T-helper 1 cell treated with Interleukin-12 subunit alpha and Interleukin-12 subunit beta and Interleukin-4 antibody, amounts not matched to agents 30 ng/mL and 1 ng/mL, for 36 hours (primary cell): ENCODE measurements at regions not wholly inside any gene's neighbourhood (a gene's known extent, or its start where the extent isn't known, plus 50 kb on each side); places are given as distances from the start of the nearest gene placed in this dataset.

Experiments used
- intact Hi-C: fragments of 100-400 bp; cut with micrococcal nuclease; formaldehyde crosslinking; loops from one replicate; pipeline ENCODE4 v1.15.1; 2024

DNA sequence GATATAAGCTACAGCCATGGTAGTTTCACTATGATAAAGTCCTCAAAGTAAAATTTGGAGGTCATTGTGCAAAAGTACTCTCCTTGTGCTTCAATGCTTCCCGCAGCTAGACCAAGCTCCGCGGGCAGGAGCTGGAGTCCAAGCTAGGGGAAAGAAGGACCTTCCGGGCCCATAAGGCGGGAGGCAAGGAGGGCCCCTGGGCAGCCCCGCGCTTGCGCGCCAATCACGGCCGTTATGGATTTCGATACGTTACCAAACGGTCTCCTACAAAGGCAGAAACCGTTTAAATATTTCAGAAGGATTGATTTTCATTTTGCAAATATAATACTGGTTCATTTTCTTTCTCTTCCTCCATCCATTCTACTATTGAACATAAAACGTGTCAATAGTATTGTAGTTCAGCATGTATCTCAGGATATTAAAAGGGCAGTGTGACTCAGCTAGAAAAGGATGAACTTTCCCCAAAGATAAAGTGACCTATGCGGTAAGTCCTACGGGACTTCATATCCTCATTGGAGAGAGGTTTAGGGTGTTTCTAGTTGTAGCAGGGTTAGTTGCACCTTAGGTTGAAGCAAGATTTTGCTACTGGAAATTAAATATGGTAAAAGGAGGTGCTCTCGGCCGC is 128.0 kb downstream of the KIF20B start:
- intact Hi-C loops = no loop called here

GRCh38 chr10:89829887-89830269 is 128.5 kb downstream of the KIF20B start:
- intact Hi-C loops = no loop called here

GRCh38 chr10:89830624-89831023 is 129.2 kb downstream of the KIF20B start:
- intact Hi-C loops = no loop called here

- intact Hi-C loops = loop anchor here (1.0 to 2.0 kb wide), 2 partner anchors 23 to 32 kb away; no protein-coding TSS in a partner anchor
Observed at GRCh38 chr10:89836840-89837164, 135.4 kb downstream of the KIF20B start.

DNA sequence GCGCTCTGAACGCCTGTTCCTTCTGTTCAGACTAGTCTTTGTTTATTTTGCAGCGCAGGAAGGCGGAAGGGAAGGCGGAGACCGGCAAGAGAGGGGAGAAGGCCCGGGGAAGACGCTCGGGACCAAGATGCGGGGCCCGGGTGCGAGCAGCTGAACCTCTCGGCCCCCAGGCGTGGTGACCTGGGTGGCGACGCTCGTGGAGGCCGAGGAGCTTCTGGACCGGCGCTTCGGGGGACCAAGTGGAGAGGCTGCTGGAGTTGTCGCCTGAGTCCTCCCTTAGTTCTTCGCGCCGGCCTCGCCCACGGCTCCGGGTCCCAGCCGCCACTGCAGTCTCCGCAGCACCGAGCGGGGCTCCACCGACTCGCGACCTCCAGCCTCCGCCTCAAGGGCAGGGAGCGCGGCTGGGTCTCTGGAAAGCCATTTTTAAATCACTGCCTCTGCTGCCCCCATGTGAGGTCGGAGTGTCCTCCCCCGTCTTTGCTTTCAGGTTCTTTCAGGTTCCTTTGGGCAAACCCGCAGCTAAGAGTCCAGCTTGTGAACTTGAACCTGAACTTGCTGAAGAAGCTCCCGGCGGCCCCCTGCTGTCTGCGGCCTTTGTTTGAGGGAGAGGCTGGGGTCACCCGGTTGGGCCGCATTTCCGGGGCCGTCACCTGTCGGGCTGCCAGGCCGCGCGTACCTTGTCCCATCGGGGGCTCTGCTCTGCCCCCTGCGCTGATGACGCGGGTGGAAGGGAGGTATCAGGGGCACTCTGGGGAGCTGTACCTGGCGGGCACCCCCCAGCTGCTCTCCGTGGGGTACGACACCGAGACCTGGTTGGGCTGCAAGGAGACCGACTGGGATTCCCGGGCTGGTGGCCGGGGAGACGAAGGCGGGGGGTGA is 136.0 kb downstream of the KIF20B start:
- intact Hi-C loops = loop anchor here (1.0 to 2.0 kb wide), 2 partner anchors 23 to 33 kb away; no protein-coding TSS in a partner anchor

GRCh38 chr10:89838044-89838615 is 136.7 kb downstream of the KIF20B start:
- intact Hi-C loops = no loop called here

GRCh38 chr10:89845541-89846280 is 144.3 kb downstream of the KIF20B start:
- intact Hi-C loops = no loop called here

DNA sequence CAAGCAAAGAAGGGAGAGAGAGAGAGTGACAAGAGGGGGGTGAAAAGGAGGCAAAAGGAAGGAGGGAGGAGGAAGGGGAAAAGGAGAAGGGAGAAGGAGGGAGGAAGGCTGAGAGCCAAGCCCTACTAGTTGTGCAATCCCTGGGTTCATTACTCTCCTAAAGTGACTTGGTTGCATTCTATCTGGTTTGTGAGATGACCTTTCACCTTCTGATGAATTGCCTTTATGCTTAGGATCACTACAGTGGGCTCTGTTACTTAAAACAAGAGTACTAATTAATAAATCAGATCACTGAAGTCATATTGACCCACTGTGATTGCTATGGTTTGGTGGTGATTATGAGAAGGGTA is 144.9 kb downstream of the KIF20B start:
- intact Hi-C loops = no loop called here

DNA sequence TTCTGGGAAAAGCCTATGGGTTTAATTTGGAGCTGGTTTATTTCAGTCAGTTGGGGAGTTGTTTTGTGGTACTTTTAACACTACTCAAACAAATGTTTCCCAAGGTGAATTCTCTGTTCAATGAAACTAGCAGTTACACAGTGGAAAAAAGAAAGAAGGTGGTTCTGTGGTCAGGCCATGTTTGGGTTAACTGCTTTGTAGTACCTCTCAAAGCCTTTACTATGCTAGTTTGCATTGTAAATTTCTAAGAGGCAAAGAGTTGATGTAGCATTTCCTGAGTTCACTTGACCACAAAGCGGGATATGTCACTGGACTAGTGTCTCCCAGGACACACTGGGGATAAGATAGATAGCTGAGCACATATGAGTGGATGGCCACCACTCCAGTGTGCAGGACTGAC is 145.4 kb downstream of the KIF20B start:
- intact Hi-C loops = no loop called here

DNA sequence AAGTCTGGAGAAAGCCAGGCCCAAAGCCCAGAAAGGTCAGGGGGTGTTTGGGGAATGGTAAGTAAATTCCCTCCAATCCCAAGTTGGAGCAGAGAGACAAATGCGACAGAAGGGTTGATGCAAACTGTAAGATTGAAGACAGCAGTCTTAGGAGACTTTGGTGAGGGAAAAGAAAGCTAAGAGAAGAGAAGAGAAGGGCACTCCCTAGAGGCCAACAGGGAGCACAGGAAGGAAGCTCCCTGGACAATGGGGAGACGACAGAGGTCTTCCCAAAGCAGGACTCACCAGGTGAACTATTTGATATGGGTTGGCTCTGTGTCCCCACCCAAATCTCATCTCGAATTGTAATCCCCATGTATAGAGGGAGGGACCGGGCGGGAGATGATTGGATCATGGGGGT is 151.5 kb downstream of the KIF20B start:
- intact Hi-C loops = no loop called here

GRCh38 chr10:89853781-89854191 is 152.4 kb downstream of the KIF20B start:
- intact Hi-C loops = no loop called here

GRCh38 chr10:89857431-89858042 is 156.1 kb downstream of the KIF20B start:
- intact Hi-C loops = no loop called here

DNA sequence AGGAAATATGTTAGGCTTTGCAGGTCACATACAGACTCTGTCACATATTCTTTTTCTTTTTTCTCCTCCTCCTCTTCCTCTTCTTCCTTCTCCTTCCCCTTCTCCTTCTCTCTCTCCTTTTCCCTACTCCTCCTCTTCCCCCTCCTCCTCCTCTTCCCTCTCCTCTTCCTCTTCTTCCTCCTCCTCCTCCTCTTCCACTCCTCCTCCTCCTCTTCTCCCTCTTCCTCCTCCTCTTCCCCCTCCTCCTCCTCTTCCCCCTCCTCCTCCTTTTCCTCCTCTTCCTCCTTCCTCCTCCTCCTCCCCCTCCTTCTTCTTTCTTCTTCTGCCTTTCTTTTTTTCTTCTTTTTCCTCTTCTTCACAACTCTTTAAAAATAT is 159.8 kb downstream of the KIF20B start:
- intact Hi-C loops = loop anchor here (1.0 to 10.0 kb wide), 4 partner anchors 56 to 1014 kb away; partner anchors contain the start of genes IFIT5, PANK1 and RPP30

GRCh38 chr10:89861584-89862301 is 160.4 kb downstream of the KIF20B start:
- intact Hi-C loops = loop anchor here (1.0 to 10.0 kb wide), 4 partner anchors 56 to 1013 kb away; partner anchors contain the start of genes IFIT5, PANK1 and RPP30

GRCh38 chr10:89867964-89868363 is 166.6 kb downstream of the KIF20B start:
- intact Hi-C loops = loop anchor here (10.0 kb wide), 2 partner anchors 223 to 1007 kb away; partner anchors contain the start of genes PANK1 and RPP30

DNA sequence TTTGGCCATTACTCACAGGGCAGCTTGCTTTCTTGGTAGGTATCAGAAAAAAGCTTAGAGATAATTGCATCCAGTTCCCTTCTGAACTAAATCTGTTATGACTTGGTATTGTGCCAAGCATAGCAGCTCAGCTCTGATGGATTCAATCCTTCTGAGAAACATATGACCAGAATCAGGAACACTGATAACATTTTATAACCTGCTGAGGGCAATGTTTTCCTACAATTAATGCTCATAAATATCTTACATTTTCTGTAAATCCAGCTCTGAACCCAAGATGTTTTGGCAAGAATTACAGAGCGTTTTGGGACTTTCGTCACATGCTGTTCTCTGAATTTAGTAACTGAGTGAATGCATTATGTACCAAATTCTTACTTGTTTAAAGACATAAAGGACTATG is 167.8 kb downstream of the KIF20B start:
- intact Hi-C loops = loop anchor here (10.0 kb wide), 2 partner anchors 224 to 1006 kb away; partner anchors contain the start of genes PANK1 and RPP30

DNA sequence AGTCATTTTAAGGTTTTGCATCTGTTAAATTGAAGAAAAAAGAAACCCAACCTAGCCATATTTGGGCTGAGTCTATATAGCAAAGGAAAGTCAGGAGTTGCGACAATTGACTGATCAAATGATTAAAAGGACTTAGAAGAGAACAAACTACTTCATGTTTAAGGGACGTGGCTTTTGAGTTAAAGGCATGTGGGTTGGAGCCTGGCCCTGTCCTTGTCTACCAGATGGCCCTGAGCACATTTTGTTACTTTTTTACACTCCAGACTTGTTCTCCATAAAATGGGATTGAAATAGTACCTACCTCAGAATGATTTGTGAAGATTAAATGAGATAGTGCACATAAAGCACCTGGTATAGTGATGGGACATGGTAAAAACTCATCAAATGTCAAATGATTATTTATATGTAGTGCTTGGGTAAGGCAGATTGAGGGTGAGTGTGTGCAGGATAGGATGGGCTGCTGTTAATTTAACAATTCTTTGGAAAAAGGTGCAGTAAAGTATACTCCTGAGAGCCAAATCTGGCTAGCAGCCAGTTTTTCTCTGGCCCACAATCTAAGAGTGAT is 168.3 kb downstream of the KIF20B start:
- intact Hi-C loops = loop anchor here (10.0 kb wide), 2 partner anchors 225 to 1005 kb away; partner anchors contain the start of genes PANK1 and RPP30

- intact Hi-C loops = no loop called here
Observed at GRCh38 chr10:89870936-89871335, 169.5 kb downstream of the KIF20B start.

DNA sequence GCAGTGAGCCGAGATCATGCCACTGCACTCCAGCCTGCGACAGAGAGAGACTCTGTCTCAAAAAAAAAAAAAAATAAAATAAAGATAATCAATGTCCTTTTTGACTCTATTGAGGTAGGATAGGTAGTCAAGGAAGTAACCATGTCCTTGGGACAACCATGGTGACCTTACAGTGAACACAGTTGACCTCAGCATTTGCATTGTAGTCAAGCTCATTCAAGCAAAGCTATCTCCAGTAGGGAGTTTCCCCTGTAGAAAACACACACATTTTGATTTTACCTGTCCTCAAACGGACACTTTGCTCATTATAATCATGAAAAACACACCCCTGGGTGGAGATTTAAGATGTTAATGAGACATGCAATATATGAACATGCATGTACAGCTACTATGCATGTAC is 171.7 kb downstream of the KIF20B start:
- intact Hi-C loops = no loop called here

- intact Hi-C loops = no loop called here
Observed at GRCh38 chr10:89875557-89875956, 174.2 kb downstream of the KIF20B start.
